ENCODE measurements at regions not wholly inside any gene's neighbourhood (a gene's known extent, or its start where the extent isn't known, plus 50 kb on each side); places are given as distances from the start of the nearest gene placed in this dataset.

- no peak for TF ChIP-seq CTCF (IDR thresholded peaks at IDR 0.05)
- no peak for TF ChIP-seq POLR2A (IDR thresholded peaks at IDR 0.05)
These were observed 478.8 kb upstream of the CCL2 start for GRCh38 chr17:33776304-33776703.
